GM19328 (cell line): ENCODE measurements at regions not wholly inside any gene's neighbourhood (a gene's known extent, or its start where the extent isn't known, plus 50 kb on each side); places are given as distances from the start of the nearest gene placed in this dataset.
"Not testable (repeated sequence)": the region's sequence is repeated elsewhere in the genome, so short reads cannot be mapped to it uniquely, and the experiment has no call there.

Experiments
- ATAC-seq: cut with Tn5 transposase; IDR thresholded peaks from one replicate; pipeline ENCODE4 v1.9.1; 2021; ENCODE audit warnings: mild to moderate bottlenecking, moderate library complexity; ENCODE audit not compliant: unreplicated experiment

DNA sequence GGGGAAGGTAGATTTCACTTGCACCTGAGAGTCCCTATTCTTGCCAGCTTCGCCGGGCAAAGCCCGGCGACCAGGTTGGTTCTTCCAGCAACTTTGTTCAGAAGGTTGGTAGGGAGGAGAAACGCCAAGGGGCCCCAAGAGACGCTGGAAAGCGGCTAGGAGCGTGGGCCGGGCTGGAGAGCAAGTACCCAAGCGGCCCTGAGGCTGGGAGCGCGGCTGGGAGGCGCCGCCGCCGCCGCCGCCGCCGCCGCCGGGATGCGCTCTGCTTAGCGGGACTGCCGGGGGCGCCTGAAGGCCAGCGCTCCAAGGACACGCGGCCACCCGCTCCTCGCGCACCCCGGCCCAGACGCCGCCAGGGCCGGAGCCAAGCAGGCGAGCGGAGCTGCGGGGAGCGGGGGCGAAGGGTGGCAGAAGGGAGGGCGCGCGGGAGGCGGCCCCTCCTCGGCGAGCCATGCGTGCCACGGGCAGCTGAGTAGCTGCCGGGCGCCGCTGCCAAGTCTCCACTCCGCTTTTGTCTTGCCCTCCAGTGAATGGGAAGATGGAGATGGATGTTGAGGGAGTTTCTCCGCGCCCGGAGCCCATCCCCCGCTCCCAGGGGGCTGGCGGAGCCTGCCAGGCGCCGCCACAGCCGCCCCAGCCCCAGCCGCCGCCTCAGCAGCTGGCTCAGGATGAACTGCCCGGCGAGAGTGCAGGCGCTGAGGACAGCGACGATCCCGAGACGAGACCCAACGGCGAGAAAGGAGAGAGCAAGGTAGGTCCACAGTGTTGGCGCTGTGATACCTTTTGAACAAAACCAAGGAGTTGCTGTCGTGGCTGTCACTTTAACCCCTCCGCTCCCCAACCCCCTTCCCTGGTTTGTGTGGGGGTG is 227.4 kb upstream of the AZI2 start:
- no peak for ATAC-seq

DNA sequence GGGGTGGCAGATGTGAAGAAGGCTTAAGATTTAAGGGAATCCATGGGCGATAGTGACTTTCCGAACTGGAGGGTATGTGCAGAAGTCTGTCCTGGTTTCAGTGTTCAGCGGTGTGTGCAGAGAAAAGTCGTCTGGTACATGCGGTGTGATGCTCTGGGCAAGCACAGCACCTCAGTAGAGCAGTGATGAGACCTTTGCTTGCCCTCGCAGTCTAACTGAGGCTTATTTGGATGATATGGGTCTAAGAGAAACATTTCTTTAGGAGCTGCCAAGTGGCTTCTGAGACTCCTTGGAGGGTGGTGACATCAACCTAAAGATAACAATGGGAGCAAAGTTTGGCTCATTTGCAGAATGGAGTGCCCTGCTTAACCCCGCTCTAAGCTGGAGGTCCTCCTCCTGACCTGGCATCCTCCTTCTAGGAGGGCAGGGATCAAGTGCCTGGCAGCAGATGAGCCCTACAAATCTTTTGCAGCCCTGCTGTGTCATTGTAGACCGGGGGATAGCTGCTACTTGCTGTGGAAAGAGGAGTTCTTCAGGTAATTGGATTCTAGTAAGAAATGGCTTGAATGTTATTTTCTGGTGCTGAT is 228.1 kb upstream of the AZI2 start:
- ATAC-seq, result no peak

DNA sequence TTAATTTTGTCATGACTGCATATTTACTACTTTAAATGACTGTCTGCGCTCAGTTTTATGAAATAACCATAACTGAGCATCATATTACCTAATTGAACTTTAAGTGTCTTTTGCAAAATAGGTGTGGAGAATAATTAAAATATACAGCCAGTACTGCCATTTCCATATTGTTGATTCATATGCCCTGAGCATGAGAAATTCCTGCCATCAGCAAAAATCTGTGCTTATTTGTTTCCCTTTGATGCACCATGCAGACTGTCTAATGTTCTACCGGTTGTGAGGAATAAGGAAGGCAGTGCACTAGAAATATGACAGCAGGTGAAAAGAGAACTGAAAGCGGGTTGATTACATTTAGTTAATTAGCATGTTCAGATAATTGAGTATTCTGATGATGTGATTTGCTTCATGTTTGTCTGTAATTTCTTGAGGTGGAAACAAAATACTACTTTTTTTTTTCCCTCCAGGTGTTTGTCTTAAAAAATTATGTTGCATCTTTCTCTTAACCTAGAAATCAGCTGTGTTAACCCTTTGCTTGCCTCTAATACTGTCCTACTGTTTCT is 229.4 kb upstream of the AZI2 start:
- ATAC-seq, result no peak

DNA sequence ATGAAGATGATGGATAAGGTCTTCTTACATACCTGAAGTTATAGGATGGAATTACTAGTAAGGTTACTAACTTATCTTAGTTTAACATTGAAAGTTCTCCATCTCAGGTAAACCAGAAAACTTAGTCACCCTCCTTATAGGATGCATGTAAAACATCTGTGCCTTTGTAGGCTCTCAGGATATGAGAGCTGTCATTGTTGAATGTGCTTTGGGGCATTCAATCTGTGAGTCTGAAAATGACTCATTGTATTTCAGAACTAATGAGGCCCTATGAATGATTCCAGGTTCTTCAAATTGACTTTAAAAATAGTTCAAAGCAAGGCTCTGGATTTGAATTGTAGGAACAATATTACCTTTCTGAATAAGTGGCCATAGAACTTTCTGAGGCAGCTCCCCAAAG is 237.7 kb upstream of the AZI2 start:
- no peak for ATAC-seq

DNA sequence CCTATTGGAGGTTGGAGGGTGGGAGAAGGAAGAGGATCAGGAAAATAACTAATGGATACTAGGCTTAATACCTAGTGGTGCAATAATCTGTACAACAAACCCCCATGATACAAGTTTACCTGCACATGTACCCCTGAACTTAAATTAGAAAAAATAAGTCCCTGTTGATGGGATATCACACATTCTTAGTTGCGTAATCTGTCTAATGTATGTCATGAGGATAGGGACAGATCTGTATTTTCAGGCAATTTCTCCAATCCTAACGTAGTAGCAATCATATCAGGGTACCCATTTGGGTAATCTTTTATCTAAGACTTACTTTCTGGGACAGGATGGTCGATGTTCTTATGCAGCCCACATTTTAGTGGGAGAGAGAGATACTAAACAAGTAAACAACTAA is 239.1 kb upstream of the AZI2 start:
- no peak for ATAC-seq

DNA sequence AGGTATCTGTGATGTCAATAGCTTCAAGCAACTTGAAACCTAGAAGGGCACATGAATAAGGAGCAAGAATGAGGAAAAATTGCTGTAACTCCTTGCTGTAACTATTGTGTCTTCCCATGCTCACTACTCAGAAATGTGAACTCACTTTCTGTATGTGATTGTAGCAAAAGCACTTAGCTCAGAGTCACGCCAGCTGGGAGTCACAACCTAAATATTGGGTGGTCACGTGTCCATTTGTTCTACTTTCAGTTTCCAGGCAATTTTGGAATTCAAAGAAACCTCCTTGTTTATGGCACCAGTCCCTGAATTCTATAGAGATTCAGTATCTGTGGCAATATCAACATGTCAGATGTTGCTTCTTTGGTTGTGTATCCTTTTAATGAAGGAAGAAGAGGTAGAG is 241.6 kb upstream of the AZI2 start:
- no peak for ATAC-seq

DNA sequence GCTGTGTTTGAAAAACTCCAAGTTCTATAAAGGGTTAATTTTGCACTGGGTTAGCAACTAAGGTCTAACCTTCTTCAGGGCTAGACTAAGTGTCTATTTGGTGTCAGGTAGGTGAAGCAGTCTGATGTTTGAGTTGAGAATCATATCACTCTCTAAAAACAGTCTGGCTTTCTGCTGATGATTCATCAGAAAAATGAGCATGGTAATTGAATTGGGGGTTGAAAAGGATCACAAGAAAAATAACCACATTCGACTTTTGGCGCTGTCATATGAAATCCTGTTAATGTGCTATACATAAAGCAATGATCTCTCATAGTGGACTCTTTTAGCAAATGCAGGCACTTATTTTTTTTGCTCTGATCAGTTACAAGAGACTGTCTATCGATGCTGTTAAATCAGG is 242.2 kb upstream of the AZI2 start:
- ATAC-seq, result no peak

- ATAC-seq, result no peak
Observed at GRCh38 chr3:28595372-28595771, 246.7 kb upstream of the AZI2 start.

DNA sequence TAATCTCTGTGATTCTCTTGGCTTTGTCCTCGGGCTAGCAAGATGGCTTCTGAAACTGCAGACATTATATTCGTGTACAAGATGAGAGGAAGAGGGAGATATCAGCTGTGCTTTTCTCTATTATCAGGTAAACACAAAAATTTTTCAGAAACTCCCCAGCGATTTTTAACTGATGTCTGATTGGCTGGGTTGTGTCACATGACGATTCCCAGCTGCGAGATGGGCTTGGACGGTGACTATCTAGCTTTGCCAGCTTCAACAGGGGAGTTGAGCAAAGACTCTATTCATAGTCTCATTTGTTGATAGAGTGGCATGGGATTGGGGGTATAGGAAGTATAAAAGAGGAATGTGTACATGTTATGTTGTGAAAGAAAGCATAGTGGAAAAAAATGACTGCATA is 248.8 kb upstream of the AZI2 start:
- ATAC-seq, result no peak

DNA sequence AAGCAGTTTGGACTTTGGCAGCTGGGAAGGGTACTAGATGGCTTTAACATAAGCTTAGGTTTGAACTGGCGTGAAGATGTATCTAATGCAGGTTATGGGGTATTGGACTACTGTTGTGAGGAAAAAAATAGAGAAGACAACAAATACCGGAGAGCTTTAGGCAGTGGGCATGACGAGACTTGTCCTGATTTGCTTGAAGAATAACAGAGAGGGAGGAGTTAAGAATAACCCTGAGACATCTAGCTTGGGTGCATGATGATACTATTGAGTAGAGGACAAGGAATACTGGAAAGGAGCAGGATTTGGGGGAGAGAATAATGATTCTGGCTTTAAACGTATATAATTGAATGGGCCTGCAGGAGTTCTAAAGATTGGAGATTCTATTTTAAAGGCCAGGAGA is 249.5 kb upstream of the AZI2 start:
- ATAC-seq, result no peak

- ATAC-seq, result no peak
Observed at GRCh38 chr3:28601291-28601690, 252.7 kb upstream of the AZI2 start.

- ATAC-seq, result no peak
Observed at GRCh38 chr3:28606283-28606682, 257.7 kb upstream of the AZI2 start.

GRCh38 chr3:28612232-28612631 is 263.6 kb upstream of the AZI2 start:
- ATAC-seq, result no peak

DNA sequence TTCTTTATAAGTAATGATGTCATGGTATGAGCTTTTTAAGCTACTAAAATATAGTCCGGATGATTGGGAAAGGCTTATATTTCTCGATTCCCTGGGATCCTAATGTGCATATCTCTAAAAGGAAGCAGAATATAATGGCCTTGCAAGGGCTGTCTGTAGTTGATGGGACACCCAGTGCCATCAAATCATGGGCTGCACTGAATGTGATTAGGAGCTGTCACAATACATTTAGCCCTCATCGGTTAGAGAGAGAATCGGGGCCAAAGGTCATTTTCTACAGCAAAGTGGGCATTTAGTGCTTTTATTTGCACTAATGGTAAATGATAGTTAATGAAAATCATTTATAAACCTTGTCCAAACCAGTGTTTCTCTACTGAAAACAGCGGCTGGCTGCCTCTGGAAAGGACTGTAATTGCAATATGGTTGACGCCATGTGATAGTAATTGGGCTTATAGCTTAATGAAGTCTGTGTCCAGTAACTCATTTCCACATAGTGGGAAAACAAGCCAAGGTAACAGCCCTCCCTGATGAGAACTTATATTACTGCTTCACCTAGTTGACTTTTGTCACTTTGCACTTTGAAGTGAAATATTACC is 265.0 kb upstream of the AZI2 start:
- no peak for ATAC-seq

- ATAC-seq, result no peak
Observed at GRCh38 chr3:28615071-28615470, 266.4 kb upstream of the AZI2 start.

GRCh38 chr3:28615971-28616370 is 267.3 kb upstream of the AZI2 start:
- ATAC-seq, result no peak

GRCh38 chr3:28617821-28618220 is 269.2 kb upstream of the AZI2 start:
- ATAC-seq, result no peak

DNA sequence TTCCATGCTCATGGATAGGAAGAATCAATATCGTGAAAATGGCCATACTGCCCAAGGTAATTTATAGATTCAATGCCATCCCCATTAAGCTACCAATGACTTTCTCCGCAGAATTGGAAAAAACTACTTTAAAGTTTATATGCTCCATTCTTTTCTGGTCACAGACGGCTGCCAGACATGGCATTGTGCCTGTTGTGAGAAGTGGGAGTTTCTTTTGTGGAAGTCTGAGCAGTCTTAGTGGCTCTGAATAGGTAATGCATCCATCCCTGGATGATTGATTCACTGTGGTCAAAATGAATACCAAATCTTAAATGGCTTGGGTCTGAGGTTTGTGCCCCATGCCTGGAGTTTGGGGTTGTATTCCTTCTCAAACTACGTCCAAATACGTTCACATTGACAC is 274.5 kb upstream of the AZI2 start:
- no peak for ATAC-seq

GRCh38 chr3:28624084-28624483 is 275.5 kb upstream of the AZI2 start:
- ATAC-seq, result no peak

GRCh38 chr3:28627843-28628242 is 279.2 kb upstream of the AZI2 start:
- ATAC-seq, result not testable (repeated sequence)

DNA sequence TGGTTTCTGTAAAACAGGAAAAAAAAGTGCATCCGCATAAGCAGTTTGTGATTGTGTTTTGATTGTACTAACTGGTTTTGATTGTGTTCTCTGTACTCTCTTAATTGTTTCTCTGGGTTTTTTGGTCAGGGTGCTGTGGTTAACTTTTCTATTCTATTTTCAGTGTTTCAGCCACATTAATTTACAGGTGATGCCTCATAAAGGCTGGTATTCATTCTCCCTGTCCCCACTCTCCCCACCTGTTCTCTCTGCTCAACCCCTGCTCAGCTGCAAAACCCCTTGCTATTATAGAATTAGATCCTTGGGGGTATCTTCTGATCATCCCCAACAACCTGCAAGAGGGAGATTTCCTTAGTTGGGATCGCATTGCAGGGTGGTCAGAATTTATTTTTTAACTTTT is 285.4 kb upstream of the AZI2 start:
- no peak for ATAC-seq

DNA sequence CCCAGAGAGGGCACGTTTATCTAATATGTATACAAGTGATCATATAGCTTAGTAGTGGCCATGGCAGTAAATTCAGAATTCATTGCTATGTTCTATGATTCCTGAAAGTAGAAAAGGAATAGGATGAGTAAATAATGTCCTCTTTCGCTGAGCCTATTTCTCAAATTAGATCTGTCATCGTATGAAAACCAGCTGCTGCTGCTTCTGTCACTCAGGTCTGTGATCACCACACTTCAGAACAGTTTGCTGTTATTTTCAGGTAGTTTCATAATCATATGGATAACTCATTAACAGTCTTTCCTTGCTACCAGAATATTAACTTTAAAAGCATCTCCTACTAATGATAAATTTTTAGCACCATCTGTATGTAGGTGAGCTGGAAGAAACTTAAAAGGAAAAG is 289.1 kb upstream of the AZI2 start:
- ATAC-seq, result no peak
